ENCODE measurements at regions not wholly inside any gene's neighbourhood (a gene's known extent, or its start where the extent isn't known, plus 50 kb on each side); places are given as distances from the start of the nearest gene placed in this dataset.

GRCh38 chr11:44506375-44507016 lies 59.0 kb upstream of the CD82 start:
- no peak for TF ChIP-seq ZNF580 (CRISPR knock-in tag; IDR thresholded peaks at IDR 0.05; ENCODE audit: borderline replicate concordance, low read depth)
- no peak for TF ChIP-seq ELF1 (CRISPR knock-in tag; IDR thresholded peaks at IDR 0.05)
- no peak for TF ChIP-seq KLF6 (CRISPR knock-in tag; IDR thresholded peaks at IDR 0.05)
- TF ChIP-seq AKAP8 (CRISPR knock-in tag; IDR thresholded peaks at IDR 0.05), result no peak
- TF ChIP-seq CTCF (CRISPR knock-in tag; IDR thresholded peaks at IDR 0.05), result no peak
- TF ChIP-seq HMG20B (CRISPR knock-in tag; conservative IDR thresholded peaks at IDR 0.05), result no peak
- no peak for TF ChIP-seq EP300 (IDR thresholded peaks at IDR 0.05; ENCODE audit: low read depth in 2 of 2, low read length in 2 of 2)
- TF ChIP-seq EP300 (CRISPR knock-in tag; IDR thresholded peaks at IDR 0.05; ENCODE audit: borderline replicate concordance), result no peak
- TF ChIP-seq RFX5 (IDR thresholded peaks at IDR 0.05; ENCODE audit: low read depth, low read length), result no peak
- TF ChIP-seq ZNF232 (CRISPR knock-in tag; IDR thresholded peaks at IDR 0.05; ENCODE audit: borderline replicate concordance), result no peak
- TF ChIP-seq NFATC3 (CRISPR knock-in tag; IDR thresholded peaks at IDR 0.05), result no peak
